ENCODE measurements at regions not wholly inside any gene's neighbourhood (a gene's known extent, or its start where the extent isn't known, plus 50 kb on each side); places are given as distances from the start of the nearest gene placed in this dataset.

DNA sequence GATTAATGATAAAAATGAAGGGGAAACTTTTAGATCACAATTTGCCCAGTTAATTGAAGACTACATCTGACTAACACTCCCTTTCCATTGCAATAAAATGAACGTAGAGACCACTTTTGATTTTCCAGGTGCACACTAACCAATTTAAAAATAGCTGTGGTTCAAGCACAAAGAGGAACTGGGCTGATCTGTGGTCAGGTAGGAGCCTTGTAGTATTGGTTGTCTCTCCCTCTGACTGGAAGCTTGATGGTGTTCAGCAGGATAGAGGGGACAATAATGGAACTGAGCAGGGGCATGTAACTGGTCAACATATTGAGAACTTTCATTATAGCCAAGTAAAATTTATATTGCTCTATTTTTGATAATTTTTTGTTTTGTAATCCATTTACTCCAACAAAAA is 886.8 kb upstream of the SEMA6A start:
- SMC1A ChIA-PET (ENCODE audit: uncharacterized antibody, unreplicated experiment), result no interaction called here
- CTCF ChIA-PET, result no interaction called here
- ATAC-seq (peak; percentile 51; the same call in 2 of the 3 replicates), DNase-seq (ENCODE audit: low read depth, low spot score) (no peak), FAIRE-seq (no peak)
- in situ Hi-C loops (cut with MboI) (loop anchor here (25.0 kb wide), 1 partner anchor 1151 kb away; no protein-coding TSS in a partner anchor), intact Hi-C loops (cut with micrococcal nuclease; ENCODE audit: unreplicated experiment) (no loop called here)
- BruUV-seq (replicated peaks), result no TSS peak
- WGBS (ENCODE audit: insufficient coverage, insufficient replicate concordance, low lambda C conversion rate, missing lambda C conversion rate), result 0% methylated on average over 1 of the region's 1 CpG
- RAD21 ChIA-PET (ENCODE audit: unreplicated experiment), result no interaction called here
- H3K27me3 ChIP-seq (replicated peaks in 1 of 2; ENCODE audit: control insufficient read depth in 2 of 2, insufficient read depth in 2 of 2, low read length in 1 of 2), result no peaks in the 10 kb centered on the region
- H3K9me3 ChIP-seq (replicated peaks; ENCODE audit: control insufficient read depth, insufficient read depth, low read length), result no peaks in the 10 kb centered on the region
- H2AFZ ChIP-seq (ENCODE audit: control insufficient read depth, low read depth, low read length), result no peak overlapping the region
- H4K20me1 ChIP-seq (ENCODE audit: control insufficient read depth, insufficient read depth), result no peaks in the 10 kb centered on the region
- no peak overlapping the region for H3K9ac ChIP-seq (ENCODE audit: control insufficient read depth, insufficient read depth, low read length)
- H3K4me1 ChIP-seq (ENCODE audit: control insufficient read depth, insufficient read depth, low read length), result no peaks in the 10 kb centered on the region
- POLR2A ChIA-PET, result no interaction called here
- 0 out of 2 replicates have a peak overlapping the region, but pooled peaks have one; percentile 25 for H3K4me2 ChIP-seq (ENCODE audit: control insufficient read depth, insufficient read depth)
- no peak overlapping the region for H3K27ac ChIP-seq (ENCODE audit: control insufficient read depth, insufficient read depth)
- H3K79me2 ChIP-seq (ENCODE audit: control insufficient read depth, insufficient read depth, low read length), result no peaks in the 10 kb centered on the region
- H3K4me3 ChIP-seq, result no peak overlapping the region
- no peaks in the 10 kb centered on the region for H3K36me3 ChIP-seq (ENCODE audit: control insufficient read depth in 2 of 2, insufficient read depth in 2 of 2, low read length in 1 of 2)
- no peak for TF ChIP-seq ZZZ3 (IDR thresholded peaks at IDR 0.05; ENCODE audit: control insufficient read depth, insufficient read length, low read depth)
- TF ChIP-seq, protein P1, sequence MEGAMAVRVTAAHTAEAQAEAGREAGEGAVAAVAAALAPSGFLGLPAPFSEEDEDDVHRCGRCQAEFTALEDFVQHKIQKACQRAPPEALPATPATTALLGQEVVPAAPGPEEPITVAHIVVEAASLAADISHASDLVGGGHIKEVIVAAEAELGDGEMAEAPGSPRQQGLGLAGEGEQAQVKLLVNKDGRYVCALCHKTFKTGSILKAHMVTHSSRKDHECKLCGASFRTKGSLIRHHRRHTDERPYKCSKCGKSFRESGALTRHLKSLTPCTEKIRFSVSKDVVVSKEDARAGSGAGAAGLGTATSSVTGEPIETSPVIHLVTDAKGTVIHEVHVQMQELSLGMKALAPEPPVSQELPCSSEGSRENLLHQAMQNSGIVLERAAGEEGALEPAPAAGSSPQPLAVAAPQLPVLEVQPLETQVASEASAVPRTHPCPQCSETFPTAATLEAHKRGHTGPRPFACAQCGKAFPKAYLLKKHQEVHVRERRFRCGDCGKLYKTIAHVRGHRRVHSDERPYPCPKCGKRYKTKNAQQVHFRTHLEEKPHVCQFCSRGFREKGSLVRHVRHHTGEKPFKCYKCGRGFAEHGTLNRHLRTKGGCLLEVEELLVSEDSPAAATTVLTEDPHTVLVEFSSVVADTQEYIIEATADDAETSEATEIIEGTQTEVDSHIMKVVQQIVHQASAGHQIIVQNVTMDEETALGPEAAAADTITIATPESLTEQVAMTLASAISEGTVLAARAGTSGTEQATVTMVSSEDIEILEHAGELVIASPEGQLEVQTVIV (IDR thresholded peaks at IDR 0.05; ENCODE audit: borderline replicate concordance, partially characterized antibody), result no peak
- TF ChIP-seq, protein P2, sequence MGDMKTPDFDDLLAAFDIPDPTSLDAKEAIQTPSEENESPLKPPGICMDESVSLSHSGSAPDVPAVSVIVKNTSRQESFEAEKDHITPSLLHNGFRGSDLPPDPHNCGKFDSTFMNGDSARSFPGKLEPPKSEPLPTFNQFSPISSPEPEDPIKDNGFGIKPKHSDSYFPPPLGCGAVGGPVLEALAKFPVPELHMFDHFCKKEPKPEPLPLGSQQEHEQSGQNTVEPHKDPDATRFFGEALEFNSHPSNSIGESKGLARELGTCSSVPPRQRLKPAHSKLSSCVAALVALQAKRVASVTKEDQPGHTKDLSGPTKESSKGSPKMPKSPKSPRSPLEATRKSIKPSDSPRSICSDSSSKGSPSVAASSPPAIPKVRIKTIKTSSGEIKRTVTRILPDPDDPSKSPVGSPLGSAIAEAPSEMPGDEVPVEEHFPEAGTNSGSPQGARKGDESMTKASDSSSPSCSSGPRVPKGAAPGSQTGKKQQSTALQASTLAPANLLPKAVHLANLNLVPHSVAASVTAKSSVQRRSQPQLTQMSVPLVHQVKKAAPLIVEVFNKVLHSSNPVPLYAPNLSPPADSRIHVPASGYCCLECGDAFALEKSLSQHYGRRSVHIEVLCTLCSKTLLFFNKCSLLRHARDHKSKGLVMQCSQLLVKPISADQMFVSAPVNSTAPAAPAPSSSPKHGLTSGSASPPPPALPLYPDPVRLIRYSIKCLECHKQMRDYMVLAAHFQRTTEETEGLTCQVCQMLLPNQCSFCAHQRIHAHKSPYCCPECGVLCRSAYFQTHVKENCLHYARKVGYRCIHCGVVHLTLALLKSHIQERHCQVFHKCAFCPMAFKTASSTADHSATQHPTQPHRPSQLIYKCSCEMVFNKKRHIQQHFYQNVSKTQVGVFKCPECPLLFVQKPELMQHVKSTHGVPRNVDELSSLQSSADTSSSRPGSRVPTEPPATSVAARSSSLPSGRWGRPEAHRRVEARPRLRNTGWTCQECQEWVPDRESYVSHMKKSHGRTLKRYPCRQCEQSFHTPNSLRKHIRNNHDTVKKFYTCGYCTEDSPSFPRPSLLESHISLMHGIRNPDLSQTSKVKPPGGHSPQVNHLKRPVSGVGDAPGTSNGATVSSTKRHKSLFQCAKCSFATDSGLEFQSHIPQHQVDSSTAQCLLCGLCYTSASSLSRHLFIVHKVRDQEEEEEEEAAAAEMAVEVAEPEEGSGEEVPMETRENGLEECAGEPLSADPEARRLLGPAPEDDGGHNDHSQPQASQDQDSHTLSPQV (IDR thresholded peaks at IDR 0.05), result no peak
- TF ChIP-seq CBX5 (IDR thresholded peaks at IDR 0.05; ENCODE audit: low read depth), result no peak
- TF ChIP-seq MTA2 (IDR thresholded peaks at IDR 0.05; ENCODE audit: low read depth), result no peak
- TF ChIP-seq JUND (IDR thresholded peaks at IDR 0.05; ENCODE audit: low read depth, low read length), result no peak
- TF ChIP-seq SREBF2 (IDR thresholded peaks at IDR 0.05; ENCODE audit: low read length), result no peak
- TF ChIP-seq RCOR1 (conservative IDR thresholded peaks at IDR 0.05; ENCODE audit: low read depth, low read length), result no peak
- TF ChIP-seq MEF2B (IDR thresholded peaks at IDR 0.05; ENCODE audit: partially characterized antibody, poor library complexity, severe bottlenecking), result no peak
- TF ChIP-seq TCF3 (IDR thresholded peaks at IDR 0.05; ENCODE audit: borderline replicate concordance, insufficient read depth, low read depth, low read length), result no peak
- TF ChIP-seq RUNX3 (IDR thresholded peaks at IDR 0.05; ENCODE audit: low read length), result peak; percentile 75
- TF ChIP-seq HDGF (IDR thresholded peaks at IDR 0.05), result no peak
- TF ChIP-seq NR2F1 (conservative IDR thresholded peaks at IDR 0.05), result no peak
- TF ChIP-seq IKZF2 (IDR thresholded peaks at IDR 0.05), result 0 out of 4 replicates have a peak, but pooled peaks of 1 of the 2 experiments have one; percentile 20
- TF ChIP-seq SUZ12 (IDR thresholded peaks at IDR 0.05; ENCODE audit: unreplicated experiment), result no peak
- TF ChIP-seq FOXM1 (IDR thresholded peaks at IDR 0.05; ENCODE audit: low read depth, low read length), result no peak
- no peak for TF ChIP-seq RAD21 (IDR thresholded peaks at IDR 0.05; ENCODE audit: insufficient read depth, low read depth, low read length)

All from GM12878 (cell line).